HG03039 (cell line): ENCODE measurements at regions not wholly inside any gene's neighbourhood (a gene's known extent, or its start where the extent isn't known, plus 50 kb on each side); places are given as distances from the start of the nearest gene placed in this dataset.
"Not testable (repeated sequence)": the region's sequence is repeated elsewhere in the genome, so short reads cannot be mapped to it uniquely, and the experiment has no call there.

ENCODE experiments used
- ATAC-seq: cut with Tn5 transposase; IDR thresholded peaks from one replicate; pipeline ENCODE4 v1.9.1; 2021; ENCODE audit warnings: mild to moderate bottlenecking, moderate library complexity; ENCODE audit not compliant: unreplicated experiment

DNA sequence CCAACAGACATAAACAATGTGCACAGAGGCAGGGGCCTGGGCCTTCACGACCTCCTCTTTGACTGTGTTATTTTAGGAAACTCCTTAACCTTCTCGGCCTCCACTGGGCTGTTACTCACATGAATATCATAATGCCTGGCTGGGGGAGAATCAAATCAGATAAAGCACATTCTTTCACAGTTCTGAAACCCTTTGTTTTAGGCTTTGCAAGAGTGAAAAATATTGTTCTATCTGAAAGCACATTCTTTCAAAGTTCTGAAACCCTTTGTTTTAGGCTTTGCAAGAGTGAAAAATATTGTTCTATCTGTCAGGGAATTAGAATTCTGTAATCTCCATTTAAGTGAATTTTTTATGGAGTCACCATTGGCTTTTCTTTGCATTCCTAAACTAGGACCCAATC is 50.7 kb upstream of the SYNDIG1 start:
- ATAC-seq: no peak

DNA sequence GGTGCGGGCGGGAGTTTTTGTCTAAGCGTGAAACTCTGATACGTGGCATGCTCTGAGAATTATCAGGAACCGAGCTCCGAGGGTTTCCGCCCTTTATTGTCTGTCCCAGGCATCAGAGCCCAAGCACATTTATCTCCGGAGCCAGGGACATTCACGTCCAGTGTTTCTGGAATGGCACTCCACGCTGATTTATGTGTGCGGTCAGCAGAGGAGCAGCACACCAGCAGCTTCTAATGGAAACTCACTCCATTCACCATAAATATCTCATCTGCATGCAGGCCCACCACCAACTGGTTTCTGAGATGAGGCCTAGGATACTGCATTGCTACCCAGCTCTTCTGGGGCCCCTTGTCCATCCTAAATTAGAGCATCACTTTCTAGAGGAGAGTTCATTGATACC is 51.9 kb upstream of the SYNDIG1 start:
- no peak for ATAC-seq

DNA sequence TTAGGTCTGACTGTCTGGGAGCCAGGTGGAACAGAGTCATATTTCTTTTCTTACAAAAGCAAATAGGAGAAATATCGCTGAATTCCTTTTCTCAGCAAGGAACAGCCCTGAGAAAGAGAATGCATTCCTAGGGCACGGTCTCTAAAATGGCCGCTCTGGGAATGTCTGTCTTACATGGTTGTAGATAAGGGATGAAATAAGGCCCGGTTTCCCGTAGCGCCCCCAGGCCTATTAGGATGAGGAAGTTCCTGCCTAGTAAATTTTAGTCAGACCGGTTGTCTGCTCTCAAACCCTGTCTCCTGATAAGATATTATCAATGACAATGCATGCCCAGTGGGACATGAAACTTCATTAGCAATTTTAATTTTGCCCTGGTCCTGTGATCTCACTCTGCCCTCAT is 54.0 kb upstream of the SYNDIG1 start:
- not testable (repeated sequence) for ATAC-seq

DNA sequence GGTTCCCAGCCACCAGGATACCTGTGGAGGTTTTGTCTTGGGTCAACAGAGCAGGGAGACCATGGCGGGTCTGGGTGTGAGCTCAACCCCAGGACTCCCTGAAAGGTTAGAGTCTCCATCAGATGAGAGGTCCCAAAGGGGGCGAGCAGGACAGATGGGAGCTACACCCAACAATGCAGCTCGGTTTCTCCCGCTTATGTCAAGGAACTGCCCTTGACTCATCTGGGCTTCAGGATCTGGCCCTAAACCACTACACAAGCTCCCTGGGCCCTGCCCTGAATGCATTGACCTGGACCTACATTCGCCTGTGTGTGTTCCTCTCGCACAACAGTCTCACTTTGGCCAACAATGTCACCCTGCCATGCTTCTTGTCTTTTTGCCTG is 57.6 kb upstream of the SYNDIG1 start:
- no peak for ATAC-seq

DNA sequence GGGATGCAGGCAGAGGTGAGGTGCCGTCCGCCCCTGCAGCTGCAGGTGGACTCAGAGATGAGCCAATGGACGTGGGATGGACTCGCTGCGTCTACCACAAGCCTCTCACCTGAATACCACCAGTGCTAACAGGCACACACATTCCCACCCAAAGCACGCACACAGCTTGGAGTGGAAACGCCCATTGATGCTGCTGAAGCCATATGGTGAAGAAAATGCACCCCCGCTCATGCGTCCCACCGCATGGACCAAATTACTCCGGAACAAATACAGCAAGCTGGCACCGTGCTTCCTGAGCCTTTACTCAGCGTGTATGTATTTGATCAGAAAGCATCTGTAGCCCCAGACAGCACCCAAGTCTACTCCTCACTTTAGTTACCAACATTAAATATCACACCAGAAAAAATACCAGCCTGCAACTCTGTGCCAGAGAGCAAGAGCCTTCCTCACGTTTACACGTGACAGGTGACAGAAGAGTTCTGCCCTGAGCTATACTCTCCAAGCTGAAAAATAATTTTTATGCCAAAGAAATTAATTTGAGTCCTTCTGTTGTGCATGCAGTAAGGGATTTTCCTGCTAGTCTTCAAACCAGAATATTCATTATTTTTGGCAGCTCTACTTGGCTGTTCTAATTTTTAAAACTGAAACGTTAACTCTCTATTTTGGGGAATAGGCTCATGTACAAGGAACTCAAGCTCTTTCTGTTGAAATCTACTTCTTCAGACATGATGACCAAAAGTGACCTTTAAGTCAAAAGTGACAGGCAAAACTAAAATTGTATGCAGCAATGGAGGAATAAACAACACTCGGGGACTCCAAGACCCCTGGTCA is 58.2 kb upstream of the SYNDIG1 start:
- no peak for ATAC-seq

DNA sequence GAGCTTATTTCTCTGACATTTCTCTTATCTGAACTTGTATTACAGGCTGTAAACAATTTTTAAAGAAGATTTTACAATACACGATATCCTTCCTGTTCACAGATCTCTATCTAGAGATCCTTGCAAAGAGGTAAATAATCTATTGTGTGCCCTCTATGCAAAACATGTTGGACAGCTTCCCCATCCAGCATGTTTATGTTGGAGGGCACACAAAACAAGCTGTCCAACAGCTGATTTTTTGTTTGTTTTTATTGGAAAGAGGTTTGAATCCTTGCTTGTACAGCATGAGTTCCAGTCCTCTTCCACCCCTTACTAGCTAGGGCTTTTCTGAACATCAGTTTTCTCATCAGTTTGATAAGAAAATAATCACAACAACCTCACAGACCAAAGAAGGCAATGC is 62.3 kb upstream of the SYNDIG1 start:
- no peak for ATAC-seq

DNA sequence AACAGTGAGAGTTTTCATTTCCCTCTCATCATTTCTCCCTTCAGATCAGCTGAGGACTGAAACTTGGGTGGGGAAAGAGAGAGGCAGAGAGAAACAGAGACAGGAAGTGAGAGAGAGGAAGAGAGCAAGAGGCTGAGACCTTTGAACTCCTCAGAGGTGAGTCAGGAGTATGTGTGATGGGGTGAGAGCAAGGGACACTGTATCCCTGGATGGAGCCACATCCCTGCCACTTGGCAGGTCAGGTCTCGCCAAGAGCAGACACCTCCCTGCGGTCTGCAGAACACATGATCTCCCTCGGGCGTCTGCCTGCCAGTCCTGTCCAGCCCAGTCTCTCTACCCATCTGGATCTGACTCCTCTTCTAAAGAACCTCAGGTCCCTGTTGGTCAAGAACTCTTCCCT is 62.7 kb upstream of the SYNDIG1 start:
- ATAC-seq: no peak

DNA sequence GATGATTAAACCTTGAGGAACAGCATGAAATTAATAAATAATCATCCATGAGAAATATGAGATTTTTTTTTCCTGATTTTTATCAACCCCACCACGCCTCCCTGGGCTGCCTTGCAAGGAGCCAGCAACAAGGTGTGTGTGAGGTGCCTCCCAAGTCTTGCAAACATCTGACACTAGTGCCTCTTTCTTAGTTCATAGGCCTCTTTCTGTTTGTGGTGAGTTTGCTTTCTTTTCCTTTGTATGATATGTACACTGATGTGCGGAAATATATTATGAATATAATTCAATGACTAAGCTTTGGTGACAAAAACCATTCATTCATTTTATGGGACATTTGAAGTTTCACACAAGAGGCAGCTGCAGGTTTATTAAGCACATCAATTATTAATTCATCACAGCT is 63.2 kb upstream of the SYNDIG1 start:
- ATAC-seq: no peak

DNA sequence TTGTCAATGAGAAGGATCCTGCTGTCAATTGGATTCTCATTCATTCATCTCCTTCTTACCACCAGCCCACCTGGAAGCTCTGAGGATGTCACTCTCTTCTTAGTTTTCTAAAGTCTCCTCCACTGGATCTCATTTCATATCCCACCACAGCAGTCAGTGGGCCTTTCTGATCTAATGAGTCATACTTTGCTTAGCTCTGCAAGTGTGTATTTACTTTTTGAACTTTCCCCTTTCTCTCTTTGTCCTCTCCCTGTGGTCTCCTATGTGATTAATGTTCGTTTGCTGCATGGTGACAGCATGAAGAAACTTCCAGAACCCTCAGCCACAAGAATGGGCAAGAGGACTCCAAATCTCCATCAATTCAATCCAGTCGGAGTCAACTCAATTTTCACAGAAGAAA is 63.6 kb upstream of the SYNDIG1 start:
- ATAC-seq: no peak

DNA sequence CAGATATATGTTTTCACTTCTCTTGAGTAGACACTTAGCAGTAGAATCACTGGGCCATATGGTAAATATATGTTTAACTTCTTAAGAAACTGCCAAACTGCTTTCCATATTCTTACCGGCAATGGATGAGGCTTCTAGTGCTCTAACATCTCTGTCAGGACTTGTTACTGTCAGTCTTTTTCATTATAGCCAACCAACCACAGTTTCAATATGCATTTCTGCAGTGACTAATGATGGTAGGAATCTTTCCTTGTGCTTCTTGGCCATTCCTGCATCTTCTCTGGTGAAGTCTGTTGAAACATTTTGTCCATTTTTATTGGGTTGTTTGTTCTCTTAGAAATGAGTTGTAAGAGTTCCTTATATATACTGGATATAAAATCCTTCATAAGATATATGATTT is 66.0 kb upstream of the SYNDIG1 start:
- ATAC-seq: no peak

DNA sequence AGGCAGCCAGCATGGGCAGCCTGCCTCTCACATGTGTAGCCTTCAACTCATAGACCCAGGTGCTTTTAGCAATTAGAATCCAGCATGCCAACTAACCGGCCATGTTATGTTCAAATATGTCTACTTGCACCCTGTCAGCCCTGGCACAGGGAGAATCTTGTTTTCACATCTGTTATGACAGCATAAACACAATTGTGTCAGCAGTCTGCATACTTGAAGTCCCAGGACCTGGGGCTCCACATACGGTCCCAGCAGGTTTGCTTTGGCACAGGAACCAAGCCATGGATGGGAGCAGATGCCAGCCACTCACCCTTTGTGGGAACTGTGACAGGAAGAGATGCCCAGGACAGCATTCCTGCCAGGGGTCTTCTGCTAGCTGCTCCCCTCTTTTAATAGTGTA is 67.2 kb upstream of the SYNDIG1 start:
- no peak for ATAC-seq

DNA sequence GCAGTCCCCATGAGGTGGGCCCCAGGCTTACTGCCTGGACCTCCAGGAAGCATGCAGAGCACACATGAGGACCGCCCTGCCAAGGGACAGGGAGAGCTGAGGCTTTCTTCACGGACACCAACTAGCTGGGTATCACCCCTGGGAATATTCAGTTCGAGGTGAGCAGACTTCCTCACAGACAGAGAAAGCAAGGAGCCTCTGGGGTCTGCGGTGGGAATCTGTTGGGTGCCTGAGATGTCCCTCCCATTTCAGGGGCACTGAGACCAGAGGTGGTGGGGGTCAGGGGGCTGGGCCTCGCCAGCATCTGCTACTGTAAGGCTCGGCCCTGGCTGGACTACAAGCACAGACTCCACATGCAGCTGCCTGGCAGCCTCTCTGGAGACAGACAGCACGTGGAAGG is 74.3 kb upstream of the SYNDIG1 start:
- no peak for ATAC-seq

DNA sequence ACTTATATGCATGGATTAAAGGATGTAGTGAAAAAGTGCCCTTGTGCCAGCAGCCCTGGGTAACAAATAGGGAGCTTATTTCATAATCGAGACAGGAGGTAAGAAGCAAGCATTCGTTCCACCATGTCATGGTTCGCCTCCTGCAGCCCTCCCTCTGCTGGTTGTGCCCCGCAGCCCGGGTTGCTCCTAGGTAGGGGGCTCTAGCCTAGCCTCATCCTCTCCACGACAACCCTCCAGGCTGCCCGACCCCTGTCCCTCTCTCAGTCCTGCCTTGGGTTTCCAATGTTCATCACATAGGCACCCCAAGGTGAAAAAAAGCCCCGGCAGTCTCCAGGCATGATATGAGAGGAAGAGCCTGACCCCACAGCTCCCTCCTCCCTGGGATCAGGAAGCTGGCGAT is 75.5 kb upstream of the SYNDIG1 start:
- ATAC-seq: no peak

DNA sequence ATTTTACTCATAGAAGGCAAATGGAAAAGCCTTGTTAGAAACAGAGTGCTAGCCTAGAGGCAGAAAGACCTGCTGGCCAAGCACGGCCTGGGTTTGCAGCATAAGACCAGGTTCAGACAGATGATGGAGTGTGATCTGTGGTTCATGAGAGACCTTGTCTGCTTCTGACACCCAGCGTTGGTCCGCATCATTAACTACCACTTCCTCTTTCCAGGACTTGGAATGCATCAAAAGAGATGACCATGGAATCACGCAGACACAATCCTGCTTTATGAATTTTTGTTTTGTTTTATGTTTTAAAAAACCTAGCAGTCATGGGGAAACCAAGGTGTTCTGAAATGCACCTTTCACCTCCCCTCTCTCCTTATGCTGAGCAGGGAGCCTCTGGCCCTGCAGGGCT is 76.8 kb upstream of the SYNDIG1 start:
- no peak for ATAC-seq

DNA sequence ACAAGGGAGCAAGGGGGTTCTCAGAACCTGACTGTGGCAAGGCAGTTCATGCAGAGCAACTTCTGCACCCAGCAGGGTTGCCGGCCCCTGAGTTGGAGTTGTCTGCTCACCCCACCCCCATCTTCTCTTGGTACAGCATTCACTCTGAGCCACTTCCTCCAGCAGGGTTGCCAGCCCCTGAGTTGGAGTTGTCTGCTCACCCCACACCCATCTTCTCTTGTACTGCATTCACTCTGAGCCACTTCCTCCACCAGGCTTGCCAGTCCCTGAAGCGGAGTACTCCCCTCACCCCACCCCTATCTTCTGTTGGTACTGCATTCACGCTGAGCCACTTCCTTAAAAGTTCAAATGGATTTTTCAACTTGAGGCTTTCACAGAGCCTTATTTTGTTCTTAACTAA is 79.7 kb upstream of the SYNDIG1 start:
- ATAC-seq: no peak

DNA sequence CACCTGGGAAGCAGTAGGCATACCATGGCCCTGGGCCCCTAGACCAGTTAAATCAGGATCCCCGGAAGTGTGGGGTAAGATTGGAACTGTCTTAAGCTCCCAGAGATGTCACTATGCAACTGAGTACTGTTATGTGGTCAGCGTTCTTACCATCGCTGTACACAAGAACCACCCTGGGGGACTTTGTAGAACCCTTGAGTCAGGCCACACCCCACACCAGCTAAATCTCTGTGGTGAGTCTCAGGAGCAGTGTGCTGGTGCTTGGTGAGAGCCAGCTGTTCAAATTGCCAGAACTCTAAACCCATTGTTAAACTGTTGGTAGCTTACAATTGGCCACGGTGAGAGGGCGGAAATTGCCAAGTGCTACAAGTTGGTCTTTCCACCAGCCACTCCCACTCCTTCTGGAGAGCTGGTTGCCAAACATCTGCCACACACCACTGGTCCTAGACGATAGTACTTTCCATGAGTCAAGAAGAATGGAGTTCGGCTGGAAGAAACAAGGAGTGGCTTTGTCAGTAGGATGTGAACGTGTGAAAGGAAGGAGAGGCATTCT is 80.5 kb upstream of the SYNDIG1 start:
- no peak for ATAC-seq

DNA sequence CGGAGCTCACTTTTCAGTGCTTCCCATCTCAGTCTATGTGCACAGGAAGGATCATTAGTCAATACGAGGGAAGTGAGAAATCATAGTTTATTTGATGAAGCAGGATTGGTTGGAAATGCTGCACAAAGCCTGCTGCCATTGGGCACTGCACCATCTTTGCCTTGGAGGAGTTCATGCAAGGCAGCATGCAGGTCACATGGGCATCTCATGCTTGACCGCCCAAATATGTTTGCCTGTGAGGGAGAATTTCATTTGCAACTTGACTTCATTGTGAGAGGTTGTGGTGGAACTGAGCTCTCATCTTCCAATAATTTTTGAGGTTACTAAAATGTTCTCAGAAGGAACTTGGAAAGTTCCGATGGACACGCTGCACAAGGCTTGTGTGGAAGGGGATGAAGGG is 83.9 kb upstream of the SYNDIG1 start:
- no peak for ATAC-seq

DNA sequence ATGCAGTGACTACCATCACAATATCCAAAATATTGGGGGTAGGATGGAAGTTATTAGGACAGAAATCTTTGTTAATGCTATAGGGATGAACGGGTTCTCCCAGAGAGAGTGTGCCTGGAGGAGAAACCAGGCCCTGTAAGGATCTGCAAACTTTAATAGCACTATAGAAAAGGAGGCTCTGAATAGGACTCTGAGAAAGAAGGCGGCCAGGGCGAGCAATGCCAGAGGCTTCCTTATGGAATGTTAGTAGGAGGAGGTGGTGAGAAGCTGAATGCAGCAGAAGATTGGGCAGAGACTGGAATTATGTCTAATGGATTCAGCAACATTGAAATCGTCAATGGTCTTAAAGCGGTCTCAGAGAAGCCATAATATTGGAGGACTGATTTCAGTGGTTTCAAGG is 84.6 kb upstream of the SYNDIG1 start:
- no peak for ATAC-seq

DNA sequence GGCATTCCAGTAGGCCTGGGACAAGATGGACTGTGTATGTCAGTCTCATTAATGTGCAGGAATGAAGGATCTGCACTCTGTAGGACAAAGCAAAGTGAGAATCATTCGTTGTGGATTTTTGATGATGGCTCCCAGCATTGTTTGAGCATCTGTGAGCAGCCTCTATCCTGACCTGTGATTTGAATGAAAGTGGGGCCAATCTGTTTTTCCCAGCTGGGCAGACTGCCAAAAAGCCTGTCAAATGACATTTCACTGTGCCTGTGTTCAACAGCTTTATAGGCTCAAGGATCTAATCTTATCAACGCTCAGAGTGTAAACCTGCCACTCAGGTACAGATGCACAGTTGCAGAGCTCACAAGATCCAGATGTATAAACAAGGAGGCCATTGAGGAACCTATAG is 86.7 kb upstream of the SYNDIG1 start:
- no peak for ATAC-seq

DNA sequence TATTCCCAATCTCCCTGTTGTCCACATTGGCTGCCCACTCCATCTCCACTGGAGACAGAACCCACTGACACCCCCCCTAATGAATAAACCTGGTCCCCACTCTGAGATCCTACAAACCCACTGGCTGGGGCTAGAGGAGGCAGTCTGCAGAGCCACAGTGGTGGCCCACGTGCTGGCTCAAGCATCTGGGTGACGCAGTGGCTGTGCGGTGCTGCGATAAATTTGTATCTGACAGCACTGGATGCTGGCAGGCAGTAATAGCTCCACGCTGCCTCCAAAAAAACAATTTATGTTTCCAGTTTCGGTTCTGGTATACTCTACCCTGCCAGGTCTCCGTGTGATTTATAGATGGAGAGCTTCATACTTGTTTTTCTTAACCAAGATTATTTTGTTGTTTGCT is 87.1 kb upstream of the SYNDIG1 start:
- no peak for ATAC-seq

DNA sequence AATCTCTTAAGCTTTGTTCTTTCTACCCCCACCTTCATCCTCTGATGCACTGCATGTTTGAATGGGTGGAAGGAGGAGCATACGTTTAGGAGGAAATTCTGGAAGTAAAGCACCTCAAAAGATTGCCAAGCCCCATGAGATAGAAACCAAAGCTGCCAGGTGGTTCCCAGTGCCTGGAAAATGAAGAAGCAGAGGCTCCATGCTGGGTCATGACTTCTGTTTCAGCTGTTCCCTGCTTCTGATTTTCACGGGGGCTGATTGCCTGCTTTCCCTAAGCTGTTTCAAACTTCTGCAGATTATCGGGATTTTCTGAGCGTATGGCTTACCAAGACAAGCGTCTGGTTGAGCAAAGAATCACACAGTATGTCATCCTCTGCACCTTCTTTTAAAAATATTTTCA is 87.5 kb upstream of the SYNDIG1 start:
- no peak for ATAC-seq

DNA sequence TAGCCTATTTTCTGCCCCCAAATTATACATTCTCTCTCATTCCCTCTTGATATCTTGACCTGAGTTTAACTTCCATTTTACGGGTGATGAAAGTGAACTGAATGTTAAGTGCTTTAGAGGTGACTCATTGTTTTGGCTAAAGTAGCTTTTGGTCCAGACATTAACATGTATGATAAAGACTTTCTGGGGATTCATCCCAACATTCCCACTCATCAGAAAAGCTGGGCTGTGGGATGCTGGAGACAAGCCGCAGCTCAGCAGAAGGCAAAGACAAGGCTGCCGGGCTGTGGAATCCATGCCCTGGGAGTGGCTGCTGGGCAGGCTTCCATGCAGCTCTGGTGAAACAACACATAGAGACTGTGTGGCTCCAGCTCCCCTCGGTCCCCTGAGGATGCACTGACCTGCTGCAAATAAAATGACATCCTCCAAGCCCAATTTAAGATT is 89.9 kb upstream of the SYNDIG1 start:
- no peak for ATAC-seq
